ENCODE measurements at regions not wholly inside any gene's neighbourhood (a gene's known extent, or its start where the extent isn't known, plus 50 kb on each side); places are given as distances from the start of the nearest gene placed in this dataset.
"Not testable (repeated sequence)": the region's sequence is repeated elsewhere in the genome, so short reads cannot be mapped to it uniquely, and the experiment has no call there.

GRCh38 chr20:60199132-60199531 lies 240.9 kb downstream of the CDH26 start:
- not testable (repeated sequence) for TF ChIP-seq POLR2A (IDR thresholded peaks at IDR 0.05)
- TF ChIP-seq, protein P1, sequence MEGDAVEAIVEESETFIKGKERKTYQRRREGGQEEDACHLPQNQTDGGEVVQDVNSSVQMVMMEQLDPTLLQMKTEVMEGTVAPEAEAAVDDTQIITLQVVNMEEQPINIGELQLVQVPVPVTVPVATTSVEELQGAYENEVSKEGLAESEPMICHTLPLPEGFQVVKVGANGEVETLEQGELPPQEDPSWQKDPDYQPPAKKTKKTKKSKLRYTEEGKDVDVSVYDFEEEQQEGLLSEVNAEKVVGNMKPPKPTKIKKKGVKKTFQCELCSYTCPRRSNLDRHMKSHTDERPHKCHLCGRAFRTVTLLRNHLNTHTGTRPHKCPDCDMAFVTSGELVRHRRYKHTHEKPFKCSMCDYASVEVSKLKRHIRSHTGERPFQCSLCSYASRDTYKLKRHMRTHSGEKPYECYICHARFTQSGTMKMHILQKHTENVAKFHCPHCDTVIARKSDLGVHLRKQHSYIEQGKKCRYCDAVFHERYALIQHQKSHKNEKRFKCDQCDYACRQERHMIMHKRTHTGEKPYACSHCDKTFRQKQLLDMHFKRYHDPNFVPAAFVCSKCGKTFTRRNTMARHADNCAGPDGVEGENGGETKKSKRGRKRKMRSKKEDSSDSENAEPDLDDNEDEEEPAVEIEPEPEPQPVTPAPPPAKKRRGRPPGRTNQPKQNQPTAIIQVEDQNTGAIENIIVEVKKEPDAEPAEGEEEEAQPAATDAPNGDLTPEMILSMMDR (IDR thresholded peaks at IDR 0.05), result not testable (repeated sequence)

All from uterus (tissue), 2 donors.